Right hindlimb (tissue), 1 donor: ENCODE measurements at regions not wholly inside any gene's neighbourhood (a gene's known extent, or its start where the extent isn't known, plus 50 kb on each side); places are given as distances from the start of the nearest gene placed in this dataset.
"Not testable (repeated sequence)": the region's sequence is repeated elsewhere in the genome, so short reads cannot be mapped to it uniquely, and the experiment has no call there.

ENCODE experiments used
- DNase-seq: peaks from one replicate; pipeline ENCODE4 v3.0.0-alpha.2; 2018

DNA sequence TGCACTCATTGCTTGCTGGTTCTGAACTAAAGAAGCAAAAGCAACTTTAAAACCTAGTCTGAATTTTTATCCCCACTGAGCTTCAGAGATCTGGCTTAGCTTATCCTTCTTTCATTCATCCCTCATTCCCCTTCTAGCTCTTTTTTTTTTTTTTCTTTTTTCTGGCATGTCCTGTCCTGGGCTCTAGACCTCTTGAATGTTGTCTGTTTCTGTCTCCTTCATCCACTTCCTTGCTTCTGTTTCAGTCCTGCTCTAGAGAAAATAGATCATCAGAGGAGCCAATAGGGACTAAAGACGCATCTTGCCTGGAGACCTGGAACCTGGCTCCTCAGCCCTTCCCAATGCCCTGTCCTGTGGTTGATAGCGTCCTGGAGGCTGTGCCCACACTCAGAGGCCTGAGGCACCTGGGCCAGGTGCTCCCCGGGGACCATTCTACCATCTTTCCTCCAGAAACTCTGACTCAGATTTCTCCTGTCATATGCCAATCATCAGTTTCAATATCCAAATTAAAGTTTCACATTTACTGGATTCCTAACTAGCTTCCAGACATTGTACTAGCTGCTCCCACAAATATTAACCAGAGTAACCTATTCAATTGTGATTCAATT, 115.7 kb upstream of the GATB start:
- DNase-seq = no peak

DNA sequence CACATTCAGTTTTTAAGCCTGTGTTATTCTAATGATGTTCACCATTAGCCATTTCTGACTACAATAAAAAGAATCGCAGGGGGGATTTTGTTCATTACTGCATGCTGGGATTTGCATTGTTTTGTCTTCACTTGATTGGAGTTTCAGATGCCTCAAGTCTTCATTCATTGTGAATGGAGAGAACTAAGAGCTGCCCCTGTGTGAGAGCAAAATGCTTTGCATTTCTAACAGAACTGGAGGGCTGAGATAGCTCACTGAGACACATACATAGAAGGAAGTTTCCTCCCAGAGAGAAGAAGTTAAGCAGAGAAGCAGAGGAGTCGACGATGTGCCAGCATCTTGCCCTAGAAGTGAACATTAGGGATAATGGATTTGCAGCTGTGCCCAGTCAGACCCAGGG, 113.5 kb upstream of the GATB start:
- no peak for DNase-seq

DNA sequence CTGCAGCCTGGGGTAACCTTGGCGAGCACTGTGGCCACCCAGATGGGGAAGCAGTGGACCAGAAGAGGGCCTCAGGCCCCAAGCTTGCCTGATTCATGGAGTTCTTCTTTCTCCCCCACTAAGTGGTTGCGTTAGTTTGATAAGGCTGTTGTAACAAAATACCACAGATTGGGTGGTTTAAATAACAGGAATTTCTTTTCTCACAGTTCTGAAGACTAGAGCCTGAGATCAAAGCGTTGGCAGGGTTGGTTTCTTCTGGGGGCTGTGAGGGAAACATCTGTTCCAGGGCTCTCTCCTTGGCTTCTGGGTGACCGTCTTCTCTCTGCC, 105.7 kb upstream of the GATB start:
- DNase-seq = no peak

DNA sequence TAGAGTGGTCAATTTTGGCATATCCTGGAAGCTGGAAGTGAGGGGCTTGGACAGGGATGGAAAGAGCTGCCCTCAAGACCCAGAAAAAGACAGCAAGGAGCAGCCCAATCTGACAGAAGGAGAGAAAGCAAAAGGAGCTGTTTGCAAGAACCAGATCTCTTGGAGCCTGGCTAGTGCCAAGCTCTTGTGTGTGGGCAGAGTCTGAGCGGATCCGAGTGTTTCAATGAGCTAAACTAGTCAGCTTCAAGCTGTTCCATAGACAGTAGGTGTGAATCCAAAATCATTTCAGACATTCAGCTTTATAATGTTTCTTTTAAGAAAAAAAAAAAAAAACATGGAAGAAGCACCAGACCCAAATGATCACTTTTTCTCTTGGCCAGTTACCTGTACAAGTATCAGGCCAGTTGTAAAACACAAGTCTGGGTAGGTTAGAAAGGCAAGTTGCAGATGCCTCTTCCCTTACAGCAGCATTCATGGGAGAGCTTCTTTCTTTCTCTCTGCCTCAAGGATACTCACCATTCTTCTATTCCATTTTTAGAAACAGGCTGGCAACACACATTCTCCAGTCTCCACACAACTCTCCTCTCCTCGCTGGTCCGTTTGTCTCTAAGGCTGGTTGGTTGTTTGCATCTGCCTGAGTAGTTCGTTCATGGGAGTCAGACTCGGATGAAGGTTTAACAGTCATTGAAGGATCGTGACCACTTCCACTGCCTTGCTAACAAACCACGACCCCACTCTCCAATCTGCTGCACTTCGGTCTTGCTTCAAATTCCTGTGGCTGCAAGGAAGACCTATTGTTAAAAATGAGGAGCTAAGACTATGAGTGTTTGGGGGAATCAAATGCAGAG, 105.2 kb upstream of the GATB start:
- DNase-seq = no peak

DNA sequence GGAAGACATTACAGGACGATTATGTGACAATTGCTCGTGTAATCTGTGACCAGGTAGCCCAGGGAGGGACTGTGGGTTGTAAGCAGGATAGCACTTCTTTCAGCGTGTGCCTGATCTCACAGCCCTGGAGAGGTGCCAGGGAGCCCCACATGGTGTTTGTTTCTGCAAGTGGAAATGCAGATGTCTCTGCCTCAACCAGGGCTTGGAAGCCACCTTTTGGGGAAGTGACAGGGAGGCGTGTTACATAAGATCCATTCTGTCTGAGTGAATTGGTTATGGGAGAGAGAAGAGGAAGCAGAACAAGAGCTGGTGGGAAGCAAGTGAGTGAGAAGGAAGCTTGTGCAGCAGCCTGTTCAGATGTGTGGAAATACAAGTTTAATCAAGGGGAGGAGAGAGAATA, 104.5 kb upstream of the GATB start:
- DNase-seq = peak; percentile 40

DNA sequence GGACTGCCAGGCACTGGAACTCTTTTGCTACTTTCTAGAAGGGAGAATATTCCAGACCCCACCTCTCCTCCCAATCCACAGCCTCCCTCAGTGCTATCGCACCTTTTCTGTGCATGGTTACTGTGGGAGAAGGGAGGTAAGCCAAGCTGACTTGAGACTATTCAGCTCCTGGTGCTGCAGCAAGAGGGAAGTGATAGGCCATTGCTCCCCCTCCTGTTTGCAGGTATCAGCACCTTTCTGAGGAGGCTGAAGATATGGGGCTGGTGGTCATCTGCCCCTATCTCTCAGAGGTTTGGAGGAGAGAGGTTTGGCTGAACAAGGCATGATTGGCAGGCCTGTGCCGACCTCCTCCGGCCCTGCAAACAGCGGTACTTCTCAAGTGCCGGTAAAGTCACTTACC, 103.3 kb upstream of the GATB start:
- DNase-seq = no peak

DNA sequence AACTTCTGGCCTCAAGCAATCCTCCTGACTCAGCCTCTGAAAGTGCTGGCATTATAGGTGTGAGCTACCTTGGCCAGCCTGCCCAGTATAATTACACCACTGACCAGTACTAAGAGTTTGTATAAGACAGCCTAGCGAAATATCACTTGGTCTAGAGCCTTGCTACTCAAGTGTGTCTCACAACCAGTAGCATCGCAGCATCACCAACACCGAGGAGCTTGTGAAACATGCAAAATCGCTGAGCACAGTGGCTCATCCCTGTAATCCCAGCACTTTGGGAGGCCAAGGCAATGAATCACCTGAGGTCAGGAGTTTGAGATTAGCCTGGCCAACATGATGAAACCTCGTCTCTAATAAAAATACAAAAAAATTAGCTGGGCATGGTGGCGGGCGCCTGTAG, 102.0 kb upstream of the GATB start:
- no peak for DNase-seq

DNA sequence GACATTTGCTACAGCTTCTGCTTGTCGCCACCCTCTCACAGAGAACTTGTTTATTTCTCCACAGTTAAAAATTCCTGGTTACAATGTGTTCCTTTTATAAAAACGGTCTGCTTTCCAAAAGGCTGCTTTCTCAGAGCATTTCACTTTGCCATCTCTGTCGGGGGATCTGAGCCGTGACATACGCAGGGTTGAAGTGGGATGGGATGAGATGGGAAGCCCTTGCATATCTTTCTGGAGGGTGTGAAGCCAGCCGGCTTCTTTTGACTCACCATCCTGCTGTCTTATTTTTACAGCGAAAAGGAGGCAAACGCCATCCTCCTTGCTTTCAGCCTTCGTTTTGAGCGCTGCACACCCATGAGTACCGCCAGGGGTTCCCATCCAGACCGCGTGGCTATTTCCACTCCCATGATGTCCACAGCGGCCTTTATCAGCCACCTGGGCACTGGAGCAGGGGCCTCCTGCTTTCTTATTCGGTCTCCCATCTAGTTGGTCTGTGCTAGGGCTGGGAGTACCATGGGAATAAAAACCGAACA, 99.8 kb upstream of the GATB start:
- no peak for DNase-seq

DNA sequence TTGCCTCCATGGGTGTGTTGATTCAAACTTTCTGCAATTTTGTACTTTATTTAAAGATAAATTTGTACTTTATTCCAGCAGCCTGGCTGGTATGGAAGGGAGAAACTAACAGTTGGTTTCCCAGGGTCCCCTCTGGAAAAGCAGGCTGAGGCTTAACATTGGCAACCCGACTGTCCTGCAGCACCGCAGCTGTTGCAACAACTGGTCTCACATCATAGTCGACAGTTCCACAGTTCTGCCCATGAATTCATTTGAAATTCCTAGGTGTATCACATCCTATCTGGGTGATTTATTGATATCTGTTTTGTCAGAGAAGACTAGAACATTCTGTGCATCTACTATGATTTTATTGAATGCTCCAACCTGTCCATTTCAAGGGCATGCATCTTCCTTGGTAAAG, 98.8 kb upstream of the GATB start:
- DNase-seq = no peak

DNA sequence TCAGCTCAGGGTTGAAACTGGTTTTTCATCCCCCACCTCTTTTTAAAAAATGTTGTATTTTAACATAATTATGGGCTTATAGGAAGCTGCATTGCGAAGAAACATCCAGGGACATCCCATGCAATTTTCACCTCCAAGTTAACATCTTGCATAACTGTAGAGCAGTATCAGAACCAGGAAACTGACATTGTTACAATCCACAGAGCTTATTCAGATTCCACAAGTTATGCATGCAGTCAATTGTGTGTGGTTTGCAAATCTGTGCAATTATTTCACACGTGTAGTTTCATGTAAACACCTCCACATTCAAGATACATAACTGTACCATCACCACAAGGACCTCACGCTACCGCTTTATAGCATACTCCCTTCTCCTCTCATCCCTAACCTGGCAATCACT, 97.5 kb upstream of the GATB start:
- DNase-seq = no peak

DNA sequence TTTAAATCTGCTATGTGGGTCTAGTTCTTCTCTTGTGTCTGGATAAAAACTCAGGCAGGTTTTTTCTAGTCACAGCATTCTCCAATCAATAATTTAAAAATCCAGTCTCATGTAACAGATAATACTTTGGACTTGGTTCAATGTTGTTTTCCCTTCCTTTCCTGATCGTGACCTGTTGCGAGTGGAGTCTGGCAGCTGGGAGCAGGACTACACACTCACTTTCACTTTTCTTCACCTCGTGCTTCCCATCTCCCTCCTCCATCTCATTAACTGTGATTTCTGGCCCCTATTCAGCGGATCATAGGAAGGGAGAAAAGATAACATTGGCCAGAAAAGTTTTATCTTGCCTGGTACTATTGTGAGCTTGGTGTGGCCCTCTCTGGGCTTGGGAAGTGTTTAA, 96.6 kb upstream of the GATB start:
- no peak for DNase-seq

DNA sequence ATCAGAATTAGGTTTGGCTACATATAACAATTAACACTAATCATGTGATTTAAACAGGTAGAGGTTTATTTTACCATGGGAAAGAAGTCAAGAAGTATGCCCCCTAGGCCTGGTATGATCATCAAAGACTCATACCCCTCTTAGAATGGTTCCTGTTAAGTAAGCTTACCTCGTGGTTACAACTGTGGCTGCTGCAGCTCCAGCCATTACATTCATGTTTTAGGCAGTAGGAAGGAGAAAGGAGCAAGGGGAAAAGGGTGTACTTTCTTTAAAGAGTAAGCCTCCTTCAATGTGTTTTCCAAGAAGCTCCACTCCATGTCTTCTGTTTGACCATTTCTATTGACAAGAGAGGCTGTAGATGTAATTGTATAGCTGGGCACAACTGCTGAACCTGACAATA, 94.9 kb upstream of the GATB start:
- no peak for DNase-seq

DNA sequence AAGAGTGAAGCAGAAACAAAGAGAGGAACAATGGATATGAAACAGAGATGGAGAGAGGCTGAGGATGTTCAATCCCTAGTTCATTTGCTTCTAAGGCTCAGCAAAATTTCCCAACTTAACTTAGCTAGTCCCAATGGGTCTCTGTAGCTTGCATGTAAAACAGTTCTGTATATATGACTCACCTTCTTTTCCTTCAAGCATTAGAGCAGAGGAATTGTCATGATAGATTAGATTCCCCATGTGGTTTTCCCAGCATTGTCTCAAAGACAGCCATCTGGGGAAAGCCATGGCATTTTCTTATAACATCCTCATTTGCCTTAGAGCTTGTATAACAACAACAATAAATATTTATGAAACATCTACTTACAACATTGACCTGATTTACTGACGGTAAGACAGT, 93.9 kb upstream of the GATB start:
- no peak for DNase-seq

DNA sequence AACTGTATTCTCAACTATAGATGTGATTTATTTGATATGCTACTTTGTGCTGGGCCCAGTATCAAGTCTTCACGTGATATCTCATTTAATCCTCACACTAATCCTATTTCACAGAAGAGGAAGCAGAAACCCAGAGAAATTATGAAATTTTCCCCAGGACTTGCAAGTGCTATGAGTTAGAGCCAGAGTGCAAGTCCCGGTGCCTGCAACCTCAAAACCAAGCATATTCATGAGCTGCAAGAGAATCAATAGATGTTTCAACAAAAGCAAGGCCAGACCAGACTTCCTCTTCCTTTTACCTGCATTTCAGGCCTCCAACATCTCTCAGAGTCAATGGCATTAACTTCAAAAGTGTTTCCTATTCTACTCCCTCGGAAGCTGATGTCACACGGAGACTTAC, 92.2 kb upstream of the GATB start:
- no peak for DNase-seq

DNA sequence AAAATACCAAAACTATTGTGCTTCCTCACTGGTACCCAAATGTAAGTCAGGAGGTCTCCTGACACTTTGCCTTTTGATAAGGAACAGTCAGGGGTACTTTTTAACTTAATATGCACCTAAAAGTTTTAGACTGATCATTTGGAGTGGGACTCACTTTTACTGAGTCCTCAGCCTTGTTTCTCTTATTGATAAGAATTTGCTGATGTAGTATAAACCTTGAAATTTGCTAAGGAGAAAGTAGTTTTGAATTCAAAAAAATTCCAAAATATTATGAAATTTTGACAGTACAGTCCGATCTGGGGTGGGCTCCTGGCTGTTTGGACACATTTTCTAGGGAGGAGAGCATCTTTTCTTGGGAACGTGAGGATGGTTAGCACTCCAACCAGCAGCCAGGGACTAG, 91.4 kb upstream of the GATB start:
- DNase-seq = no peak

DNA sequence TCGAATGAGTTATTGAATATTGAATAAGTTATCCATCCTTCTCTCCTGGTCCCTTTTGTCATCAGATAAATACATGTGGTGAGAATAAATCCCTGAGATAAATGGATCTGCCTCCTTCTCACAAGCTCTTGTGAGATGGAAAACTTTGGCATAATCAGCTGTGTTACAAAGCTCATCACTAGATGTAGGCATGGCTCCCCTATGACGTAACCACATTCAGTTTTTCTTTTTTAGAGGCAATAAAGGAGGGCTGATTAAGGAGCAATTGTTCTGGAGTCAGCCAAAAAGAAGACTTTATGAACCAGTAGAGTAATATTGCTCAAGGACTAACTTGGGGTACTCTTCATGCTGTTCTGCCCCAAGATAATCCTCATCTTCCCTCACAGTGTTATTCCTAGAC, 90.5 kb upstream of the GATB start:
- no peak for DNase-seq

DNA sequence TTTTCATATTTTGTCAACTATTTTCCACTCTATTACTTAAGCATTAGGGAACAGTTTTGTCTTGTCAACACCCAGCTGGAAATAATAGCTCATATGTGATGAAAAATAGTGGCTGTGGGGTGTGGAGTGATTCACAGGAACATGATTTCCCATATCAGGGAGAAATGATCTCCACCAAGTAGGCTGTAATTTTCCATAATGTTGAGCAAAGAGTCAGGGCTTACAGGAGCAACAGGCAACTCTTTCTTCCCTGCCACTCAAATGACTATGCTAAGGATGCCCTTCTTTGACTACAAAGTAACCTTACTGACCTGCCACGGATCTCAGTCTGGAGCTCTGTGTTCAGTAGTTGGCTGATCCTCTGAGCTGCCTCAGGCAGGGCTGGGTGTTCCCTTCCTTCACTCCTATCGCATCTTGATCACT, 90.0 kb upstream of the GATB start:
- no peak for DNase-seq

DNA sequence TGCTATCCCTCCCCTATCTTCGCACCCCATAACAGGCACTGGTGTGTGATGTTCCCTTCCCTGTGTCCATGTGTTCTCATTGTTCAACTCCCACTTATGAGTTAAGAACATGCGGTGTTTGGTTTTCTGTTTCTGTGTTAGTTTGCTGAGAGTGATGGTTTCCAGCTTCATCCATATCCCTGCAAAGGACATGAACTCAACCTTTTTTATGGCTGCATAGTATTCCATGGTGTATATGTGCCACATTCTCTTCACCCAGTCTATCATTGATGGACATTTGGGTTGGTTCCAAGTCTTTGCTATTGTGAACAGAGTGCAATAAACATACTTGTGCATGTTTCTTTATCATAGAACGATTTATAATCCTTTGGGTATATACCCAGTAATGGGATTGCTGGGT, 84.7 kb upstream of the GATB start:
- not testable (repeated sequence) for DNase-seq

DNA sequence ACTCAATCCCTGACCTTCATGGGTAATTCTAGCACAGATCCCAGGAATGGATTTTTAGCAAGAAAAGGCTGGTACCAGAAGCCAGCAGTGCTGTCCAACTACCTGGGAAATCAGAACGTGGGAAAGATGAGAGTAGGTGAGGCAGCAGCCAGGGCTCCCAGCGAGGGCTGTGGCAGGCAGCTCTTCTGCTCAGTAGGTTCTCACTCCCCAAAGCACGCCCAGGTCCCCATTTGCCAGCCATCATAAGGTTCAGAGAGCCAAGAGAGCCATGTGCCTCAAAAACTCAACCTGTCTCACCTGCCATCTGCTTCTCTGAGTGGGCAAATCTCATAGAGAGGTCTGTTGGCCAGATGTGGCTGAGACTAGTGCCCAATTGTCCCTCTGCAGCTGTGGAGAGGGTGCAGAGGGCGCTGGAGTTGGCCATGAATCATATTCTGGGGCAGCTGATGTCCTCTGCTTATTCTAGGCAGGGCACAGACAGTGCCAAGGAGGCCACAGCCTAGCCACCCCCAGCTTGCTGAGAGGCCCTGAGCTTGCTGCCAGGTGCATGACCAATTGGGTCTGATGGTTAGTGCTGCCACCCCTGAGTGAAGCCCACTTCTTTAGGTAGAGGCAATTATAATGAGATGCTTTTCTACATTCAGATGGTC, 81.7 kb upstream of the GATB start:
- no peak for DNase-seq

DNA sequence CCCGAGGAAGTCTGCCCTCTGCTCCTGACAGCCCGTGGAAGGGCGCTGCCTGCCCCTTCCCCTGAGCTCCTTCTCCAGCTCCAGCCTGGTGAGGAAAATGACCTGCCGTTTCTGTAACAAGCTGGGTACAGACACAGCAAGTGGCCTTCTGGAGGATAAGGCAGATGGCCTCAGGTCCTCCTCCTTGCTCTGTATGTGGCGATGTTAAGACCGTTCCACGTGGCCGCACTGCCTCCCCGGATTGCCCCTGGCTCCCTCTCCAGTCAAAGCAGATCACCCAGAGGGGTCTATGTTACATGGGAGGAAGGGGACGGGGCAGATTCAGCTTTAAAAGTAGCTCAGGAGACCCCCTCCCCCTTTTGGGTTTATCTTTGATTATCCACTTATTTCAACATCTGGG, 80.3 kb upstream of the GATB start:
- no peak for DNase-seq

DNA sequence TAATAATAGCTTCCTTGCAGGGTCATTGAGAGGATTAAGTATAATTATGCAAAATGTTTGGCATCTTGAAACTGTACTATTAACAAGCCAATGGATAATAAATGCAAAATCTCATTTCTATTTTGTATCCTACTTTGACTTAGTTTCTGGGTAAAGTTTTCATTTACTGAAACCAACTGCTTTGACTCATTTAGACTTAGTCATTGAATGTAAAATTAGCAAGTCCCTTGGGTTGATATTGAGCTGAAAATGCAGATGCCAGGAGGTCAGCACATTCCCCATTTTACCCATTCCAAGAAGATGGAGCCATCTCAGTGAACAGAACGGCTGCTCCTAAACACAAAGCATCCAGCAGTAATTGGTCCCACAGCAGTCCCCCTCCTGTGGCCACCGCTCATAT, 74.7 kb upstream of the GATB start:
- no peak for DNase-seq

DNA sequence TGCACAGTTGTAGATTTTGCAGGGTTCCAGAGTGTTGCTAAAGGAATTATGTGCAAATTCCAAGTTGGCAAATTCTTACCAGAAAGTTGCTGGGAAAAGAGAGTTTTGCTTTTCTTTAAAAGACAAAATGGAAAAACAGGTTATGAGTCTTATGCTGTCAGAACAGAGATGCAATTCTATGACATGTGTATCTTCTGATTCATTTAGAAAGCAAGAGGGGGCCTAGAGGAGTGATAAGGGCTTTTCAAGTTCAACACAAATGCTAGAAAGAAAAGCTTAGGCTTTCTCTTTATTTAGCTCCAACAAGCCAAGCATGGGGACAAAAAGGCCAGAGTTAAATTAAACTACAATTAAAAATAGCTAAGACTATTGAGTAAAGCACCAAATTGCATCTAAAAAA, 72.4 kb upstream of the GATB start:
- DNase-seq = no peak

DNA sequence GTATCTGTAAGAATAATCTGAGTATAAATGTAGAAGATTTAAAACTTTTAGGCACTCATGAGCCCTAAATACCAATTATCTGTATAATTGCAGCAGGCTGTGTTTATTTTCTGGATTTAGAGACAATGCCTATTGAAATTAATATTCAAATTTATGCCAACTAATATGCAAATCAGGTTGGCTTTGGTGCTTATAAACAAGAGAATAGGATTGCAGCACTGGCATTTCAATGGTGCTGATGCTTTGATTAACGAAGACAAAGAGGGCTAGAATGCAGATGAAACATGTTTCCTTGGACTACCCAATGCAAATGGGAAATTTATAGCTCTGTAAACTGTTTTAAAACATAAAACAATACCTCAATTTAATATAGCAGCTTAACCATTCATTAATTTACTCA, 70.7 kb upstream of the GATB start:
- no peak for DNase-seq

DNA sequence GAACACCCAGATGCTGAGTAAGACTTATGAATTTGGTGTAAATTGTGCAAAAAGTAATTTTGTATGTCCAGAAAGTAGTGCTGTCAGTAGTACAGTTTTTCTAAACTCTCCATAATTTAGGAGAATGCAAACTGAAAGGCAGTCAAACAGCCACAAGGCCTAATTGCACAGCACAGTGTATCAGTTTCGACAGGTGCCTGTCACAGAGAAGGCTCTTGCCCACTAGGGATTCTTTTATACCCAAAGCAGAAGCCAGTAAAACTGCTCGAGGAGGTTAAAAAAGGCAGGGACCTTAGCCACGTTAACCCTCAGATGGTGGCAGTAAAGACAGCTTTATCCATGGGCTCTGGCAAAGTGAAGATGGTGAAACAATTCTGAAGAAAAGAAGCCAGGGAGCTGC, 69.4 kb upstream of the GATB start:
- no peak for DNase-seq
